NCI-H1436 treated with DMSO at 0.1 percent for 48 hours (cell line): ENCODE measurements at regions not wholly inside any gene's neighbourhood (a gene's known extent, or its start where the extent isn't known, plus 50 kb on each side); places are given as distances from the start of the nearest gene placed in this dataset.
"Not testable (repeated sequence)": the region's sequence is repeated elsewhere in the genome, so short reads cannot be mapped to it uniquely, and the experiment has no call there.

Experiments
- DNase-seq: peaks from one replicate; lab custom pipeline; 2025; lab: John Stamatoyannopoulos, UW

GRCh38 chr4:125750399-125750798 is 435.6 kb downstream of the FAT4 start:
- no peak for DNase-seq

DNA sequence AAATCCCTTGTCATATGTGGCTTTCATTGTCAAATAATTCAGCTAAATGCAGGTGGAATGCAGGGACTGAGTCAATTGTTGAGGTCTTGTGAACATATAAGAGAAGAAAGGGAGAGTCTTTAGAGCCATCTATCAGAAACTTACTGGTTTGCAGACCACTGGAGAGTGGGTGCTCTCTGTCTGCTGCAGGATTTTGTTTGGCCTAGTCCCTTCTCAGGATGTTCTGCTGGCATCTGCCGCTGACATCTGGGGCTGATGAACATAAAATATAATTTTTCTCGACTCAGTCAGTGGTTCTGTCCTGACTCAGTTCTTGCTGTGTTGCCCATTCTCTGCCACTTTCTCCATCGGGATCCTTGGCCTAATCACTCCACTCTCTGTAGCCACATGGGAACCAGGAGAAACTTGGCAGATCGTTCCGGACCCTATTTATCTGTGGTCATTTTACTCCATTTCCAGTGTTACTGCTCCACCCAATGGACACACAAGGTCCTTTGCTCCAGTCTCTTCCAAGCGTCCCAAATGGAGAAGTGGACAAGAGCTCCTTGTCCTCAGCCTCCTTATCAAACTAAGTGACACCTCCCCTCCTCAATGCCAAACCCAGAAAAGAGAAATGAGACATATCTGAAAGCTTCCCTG is 436.2 kb downstream of the FAT4 start:
- no peak for DNase-seq

GRCh38 chr4:125758438-125758837 is 443.7 kb downstream of the FAT4 start:
- no peak for DNase-seq

- no peak for DNase-seq
Observed at GRCh38 chr4:125760201-125760819, 445.6 kb downstream of the FAT4 start.

- DNase-seq = no peak
Observed at GRCh38 chr4:125760956-125761355, 446.2 kb downstream of the FAT4 start.

DNA sequence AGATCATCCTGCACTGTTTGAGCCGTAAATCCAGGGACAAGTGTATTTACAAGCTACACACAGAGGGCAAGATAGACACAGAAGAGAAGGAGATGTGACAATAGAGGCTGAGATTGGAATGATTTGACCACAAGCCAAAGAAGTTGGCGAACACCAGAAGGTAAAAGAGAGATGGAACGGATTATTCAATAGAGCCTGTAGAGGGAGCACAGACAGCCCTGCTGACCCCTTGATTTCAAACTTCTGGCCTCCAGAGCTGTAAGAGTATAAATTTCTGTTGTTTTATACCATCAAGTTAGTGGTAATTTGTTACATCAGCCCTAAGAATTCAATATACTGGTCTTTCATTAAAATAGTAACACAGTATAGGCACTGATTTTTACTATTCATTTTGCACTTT is 447.8 kb downstream of the FAT4 start:
- no peak for DNase-seq

DNA sequence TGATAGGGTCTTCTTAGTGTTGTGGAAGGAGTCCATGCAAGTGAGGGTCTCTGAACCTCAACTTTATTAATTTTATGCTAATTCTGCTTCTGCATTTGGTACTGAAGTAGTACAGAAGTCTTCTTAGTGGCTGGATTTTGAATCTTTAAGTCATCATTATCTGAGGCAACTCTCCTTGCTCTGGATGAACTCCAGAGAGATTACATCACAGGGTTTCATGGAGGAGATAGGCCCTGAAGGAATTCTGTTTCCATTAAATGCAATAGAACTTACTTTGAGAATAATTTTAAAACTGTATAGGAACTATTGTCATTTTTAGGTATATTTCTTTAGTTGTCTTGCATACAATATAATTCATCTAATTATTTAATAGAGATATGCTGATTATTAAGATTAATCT is 451.2 kb downstream of the FAT4 start:
- no peak for DNase-seq

DNA sequence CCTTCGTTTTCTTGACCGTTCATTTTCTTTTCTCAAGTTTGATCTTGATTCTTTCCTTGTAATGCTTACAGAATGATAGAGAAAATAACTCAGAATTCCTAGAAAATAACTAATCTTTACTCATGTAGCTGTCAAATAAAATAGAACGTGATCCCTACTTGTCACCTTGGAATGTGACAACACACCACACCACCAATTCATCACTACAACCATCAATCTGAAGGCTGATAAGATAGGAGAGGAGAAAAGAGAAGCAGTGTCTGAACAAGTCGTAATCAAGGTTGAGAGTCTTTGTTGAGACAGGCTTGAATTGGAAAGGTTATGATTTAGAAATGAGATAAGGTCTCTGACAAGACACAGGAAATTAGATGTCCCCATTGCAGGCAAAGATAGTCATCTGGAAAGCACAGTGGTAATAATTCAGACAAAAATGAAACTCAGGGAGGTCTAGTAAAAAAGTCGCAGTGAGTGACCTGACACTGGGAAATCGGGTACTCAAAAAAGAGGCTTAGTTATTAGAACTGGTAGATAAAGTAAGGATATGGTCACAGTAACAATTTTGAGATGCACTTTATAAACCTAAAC is 456.2 kb downstream of the FAT4 start:
- no peak for DNase-seq

DNA sequence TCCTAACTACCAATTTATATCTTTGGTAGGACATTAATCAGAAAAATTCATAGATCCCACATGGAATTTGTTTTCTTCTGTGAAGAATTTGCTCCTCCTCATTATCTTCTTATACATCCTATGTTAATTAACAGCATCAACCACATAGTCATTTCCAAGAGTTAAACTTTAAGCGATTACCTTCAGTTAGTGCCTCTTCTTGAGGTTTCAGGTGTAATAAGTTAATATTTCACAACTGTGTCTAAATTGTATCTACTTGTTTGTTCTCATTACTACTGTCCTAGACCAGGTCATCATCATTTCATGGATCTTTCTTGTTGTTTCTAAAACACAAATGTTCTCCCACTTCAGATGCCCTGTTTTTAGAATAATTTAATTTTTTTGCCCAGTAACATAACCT is 457.9 kb downstream of the FAT4 start:
- DNase-seq = no peak

DNA sequence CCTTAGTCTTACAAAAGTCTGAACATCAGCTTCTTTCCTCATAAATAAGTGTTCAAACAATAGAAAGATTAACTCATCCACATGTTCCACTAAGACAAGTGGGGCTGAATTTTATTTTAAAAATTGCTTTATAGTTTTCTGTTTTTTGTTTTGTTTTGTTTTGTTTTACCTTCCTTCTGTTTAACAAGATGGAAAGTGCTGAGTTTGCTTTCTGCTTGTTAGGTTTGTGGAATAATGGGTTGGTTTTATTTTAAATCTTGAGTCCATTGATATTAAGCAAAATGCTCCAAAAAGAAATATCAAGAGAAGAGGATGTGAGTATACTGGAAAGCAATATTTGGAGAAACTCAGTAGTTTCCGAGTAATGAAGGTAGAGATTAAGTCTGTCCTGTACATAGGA is 458.7 kb downstream of the FAT4 start:
- DNase-seq = no peak

DNA sequence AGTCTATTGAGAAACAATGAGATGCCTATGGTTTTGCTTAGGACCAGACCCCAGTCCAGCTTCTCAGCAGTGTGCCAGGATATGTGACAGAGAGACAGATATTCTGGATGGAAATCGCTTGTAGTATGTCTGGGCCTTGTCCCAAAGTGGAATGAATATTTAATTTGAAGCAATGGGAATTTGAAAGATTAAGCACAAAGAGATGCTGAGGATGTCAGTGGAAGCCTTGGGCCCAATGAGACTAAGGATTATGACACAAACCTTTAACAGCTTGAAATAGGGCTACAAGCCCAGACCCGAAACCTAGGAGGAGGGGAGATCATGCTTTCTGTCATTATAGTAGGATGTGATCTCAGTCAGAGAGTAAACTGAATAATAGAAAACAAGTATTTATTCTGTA is 459.2 kb downstream of the FAT4 start:
- no peak for DNase-seq

DNA sequence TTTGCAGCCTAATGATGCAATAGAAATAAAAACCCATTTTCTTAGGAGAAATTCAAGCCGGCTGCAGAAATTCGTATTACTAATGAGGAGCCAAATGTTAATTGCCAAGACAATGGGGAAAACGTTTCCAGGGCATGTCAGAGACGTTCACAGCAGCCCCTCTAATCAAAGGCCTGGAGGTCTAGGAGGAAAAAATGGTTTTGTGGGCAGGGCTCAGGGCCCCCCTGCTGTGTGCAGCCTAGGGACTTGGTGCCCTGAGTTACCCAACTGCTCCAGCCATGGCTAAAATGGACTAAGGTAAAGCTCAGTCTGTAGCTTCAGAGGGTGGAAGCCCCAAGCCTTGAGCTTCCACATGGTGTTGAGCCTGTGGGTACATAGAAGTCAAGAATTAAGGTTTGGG is 461.4 kb downstream of the FAT4 start:
- DNase-seq = no peak

DNA sequence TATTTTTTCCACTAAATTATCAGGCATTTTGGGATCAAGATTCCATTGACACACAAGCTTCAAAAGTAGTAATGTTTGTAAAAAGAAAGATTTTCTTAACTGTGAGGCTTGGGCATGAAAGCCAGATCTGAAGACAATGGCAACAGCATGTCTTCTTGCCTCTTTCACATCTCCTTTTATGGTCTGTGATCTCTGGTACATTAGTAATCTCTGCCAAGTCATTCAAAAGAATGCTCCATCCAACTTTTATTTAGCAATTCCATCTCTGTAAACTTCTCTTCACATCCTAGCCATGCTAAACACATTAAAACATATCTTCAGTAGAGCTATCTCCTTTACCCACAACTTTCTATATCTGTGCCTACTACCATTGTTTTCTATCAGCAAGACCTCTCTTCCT is 465.4 kb downstream of the FAT4 start:
- no peak for DNase-seq

- DNase-seq = no peak
Observed at GRCh38 chr4:125780747-125781146, 466.0 kb downstream of the FAT4 start.

- DNase-seq = no peak
Observed at GRCh38 chr4:125781651-125782050, 466.9 kb downstream of the FAT4 start.

DNA sequence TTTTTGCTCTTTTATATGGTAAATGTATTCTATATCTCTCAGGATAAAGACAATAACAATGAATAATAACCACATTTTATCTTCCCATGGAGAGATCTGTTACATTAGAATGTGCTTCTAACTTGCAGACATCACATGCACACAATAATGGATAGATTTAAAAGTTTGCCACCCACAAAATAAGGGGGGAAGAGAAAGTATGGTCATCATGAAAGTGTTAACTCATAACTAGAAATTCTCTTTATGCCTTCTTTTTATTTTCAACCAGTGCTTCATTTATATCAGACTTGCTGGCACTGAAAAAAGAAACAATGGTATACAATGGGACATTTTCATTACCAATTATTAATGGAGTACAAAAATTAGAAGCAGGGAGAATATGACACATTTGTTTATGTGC is 470.0 kb downstream of the FAT4 start:
- no peak for DNase-seq

DNA sequence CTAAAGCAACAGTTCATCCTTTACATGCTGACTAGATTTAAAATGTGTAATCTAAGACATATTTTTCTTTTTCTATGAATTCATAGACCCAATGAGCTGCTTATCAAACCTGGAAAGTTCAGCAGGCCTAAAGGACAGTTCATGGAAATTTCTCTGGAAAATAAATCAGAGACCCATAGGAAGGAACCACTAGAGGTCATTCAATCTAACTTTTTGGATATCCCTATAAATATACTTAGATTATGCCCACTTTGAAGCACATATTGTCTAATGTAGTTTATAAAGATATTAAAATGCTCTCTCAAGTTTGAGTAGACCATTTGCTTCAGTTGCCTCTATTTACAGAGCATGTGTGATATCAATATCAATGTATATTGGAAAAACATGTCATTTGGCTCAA is 473.0 kb downstream of the FAT4 start:
- DNase-seq = no peak

DNA sequence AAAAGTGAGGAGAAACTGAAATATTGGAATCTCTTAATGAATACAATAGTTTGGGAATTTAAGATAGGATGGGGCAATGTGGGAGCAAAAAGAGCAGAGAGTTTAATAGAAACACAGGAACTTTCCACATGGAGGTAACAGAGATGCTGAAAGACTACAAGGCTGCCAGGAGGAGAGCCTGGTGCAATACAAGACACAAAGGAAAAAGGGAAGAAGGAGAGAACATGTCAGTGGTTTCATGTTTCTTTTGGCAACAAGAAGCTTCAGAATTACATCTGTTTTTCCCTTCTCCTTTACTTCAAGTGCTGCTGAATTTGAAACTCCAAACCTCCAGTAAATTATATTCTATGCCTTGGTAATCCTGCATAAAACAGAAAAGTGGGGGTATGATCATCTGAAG is 474.3 kb downstream of the FAT4 start:
- DNase-seq = no peak

DNA sequence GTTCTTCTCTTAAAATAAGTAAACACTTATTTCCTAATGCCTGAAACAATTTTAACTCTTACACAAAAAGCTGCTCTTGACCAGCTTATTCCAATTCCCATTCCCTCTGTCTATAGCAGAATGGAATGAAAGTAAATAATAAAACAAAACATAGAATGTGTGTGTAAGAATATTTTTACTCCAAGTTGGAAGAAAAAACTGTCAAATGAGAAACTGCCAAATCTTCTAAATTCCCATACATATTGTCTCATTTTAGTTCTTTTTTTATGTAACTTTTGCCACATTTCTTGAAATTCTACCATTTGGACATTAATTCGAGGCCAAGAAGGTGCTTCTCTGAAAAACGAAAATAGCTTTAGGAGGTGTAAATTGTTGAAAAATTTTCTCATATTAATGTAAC is 477.1 kb downstream of the FAT4 start:
- no peak for DNase-seq

DNA sequence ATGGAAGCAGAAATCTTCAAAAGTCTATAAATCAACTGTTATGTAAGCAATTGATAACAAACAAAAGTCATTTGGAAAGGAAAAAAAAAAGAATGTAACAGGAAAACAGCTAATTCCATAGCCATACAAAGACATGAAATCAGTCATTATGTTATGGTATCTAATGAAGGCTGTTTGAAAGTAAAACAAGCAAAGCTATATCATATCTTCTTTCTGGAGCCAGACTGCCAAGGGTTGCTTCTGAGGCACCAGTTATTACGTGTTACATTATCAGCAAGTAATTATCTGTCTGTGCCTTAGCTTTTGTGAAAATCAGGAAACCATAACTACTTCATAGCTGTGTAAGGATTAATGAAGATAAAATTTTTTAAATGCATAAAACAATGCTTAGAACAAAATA is 480.2 kb downstream of the FAT4 start:
- no peak for DNase-seq

- DNase-seq = no peak
Observed at GRCh38 chr4:125796138-125796537, 481.4 kb downstream of the FAT4 start.

GRCh38 chr4:125797621-125798020 is 482.9 kb downstream of the FAT4 start:
- DNase-seq = not testable (repeated sequence)

DNA sequence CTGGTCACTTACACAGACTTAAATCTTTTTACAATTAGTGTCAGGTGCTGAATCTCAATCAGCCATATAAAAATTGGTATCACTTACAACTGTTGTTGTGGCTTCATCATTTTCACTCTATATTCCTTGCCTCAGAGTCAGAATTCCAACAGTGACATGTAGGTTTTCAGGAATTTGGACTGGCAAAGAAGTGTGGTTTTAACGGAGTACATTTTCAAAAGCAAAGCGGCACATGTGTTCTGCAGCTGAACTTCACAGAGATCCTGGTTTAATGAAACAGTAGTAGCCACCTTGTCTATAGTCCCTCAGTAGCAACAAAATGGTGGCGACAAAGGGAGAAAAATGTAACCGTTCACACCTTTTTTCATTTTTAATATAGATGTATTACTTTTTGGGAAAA is 486.6 kb downstream of the FAT4 start:
- no peak for DNase-seq

DNA sequence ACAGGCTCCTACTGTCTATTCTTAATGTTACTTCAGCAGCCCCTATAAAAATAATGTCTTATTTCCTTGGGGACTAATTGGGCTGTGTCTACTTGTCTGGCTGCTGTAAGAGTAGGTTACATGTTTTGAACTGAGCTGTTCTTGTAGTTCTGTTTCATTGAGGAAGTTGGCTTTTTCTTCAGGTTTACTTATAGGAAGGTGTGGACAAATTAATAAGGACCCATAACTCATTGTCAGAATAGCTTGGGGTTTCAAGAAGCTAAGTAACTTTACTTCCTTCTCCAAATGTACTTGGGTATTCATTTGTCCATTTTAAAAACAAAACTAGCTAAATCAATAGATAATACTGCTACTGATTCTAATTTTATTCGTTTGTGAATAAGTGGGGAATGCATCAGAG is 487.2 kb downstream of the FAT4 start:
- no peak for DNase-seq
